ENCODE measurements at regions not wholly inside any gene's neighbourhood (a gene's known extent, or its start where the extent isn't known, plus 50 kb on each side); places are given as distances from the start of the nearest gene placed in this dataset.

GRCh38 chr2:19045151-19045550, 313.3 kb downstream of the OSR1 start:
- CTCF ChIA-PET = interaction anchor here (0.6 kb wide), 1 partner anchor 278 kb away, joined by 3 read pairs; no protein-coding TSS in a partner anchor
- Histone ChIP-seq H3K9me3 (ENCODE audit: control insufficient read depth, insufficient read depth, low read length) (no peaks in the 10 kb centered on the region), H3K27me3 (ENCODE audit: control insufficient read depth, insufficient read depth, low read length) (no peaks in the 10 kb centered on the region), H3K27ac (ENCODE audit: low read depth, low read length) (no peak overlapping the region), H3K4me3 (ENCODE audit: low read depth, low read length) (no peak overlapping the region)
- no peak for TF ChIP-seq CTCF (IDR thresholded peaks at IDR 0.05; ENCODE audit: low read depth, low read length)
- POLR2A ChIA-PET = interaction anchor here (0.7 kb wide), 1 partner anchor 573 kb away, joined by 5 read pairs; no protein-coding TSS in a partner anchor
- no peak for DNase-seq (ENCODE audit: low read depth, low spot score)

- H3K27me3 ChIP-seq (ENCODE audit: control insufficient read depth, insufficient read depth, low read length) = no peaks in the 10 kb centered on the region
- H3K9me3 ChIP-seq (ENCODE audit: control insufficient read depth, insufficient read depth, low read length) = no peaks in the 10 kb centered on the region
- TF ChIP-seq CTCF (IDR thresholded peaks at IDR 0.05; ENCODE audit: low read depth, low read length) = no peak
- ChIA-PET CTCF (no interaction called here), POLR2A (no interaction called here)
- no peak overlapping the region for H3K4me3 ChIP-seq (ENCODE audit: low read depth, low read length)
- no peak overlapping the region for H3K27ac ChIP-seq (ENCODE audit: low read depth, low read length)
- no peak for DNase-seq (ENCODE audit: low read depth, low spot score)
These were observed 314.5 kb downstream of the OSR1 start for GRCh38 chr2:19043893-19044292.

- POLR2A ChIA-PET = interaction anchor here (0.9 kb wide), 1 partner anchor 17 kb away, joined by 3 read pairs; no protein-coding TSS in a partner anchor
- TF ChIP-seq CTCF (IDR thresholded peaks at IDR 0.05; ENCODE audit: low read depth, low read length) = no peak
- DNase-seq (ENCODE audit: low read depth, low spot score) = no peak
- CTCF ChIA-PET = no interaction called here
- Histone ChIP-seq H3K9me3 (ENCODE audit: control insufficient read depth, insufficient read depth, low read length) (no peaks in the 10 kb centered on the region), H3K4me3 (ENCODE audit: low read depth, low read length) (no peak overlapping the region), H3K27ac (ENCODE audit: low read depth, low read length) (no peak overlapping the region), H3K27me3 (ENCODE audit: control insufficient read depth, insufficient read depth, low read length) (no peaks in the 10 kb centered on the region)
These were observed 316.9 kb downstream of the OSR1 start for GRCh38 chr2:19041434-19042041.

GRCh38 chr2:19038071-19039015, 320.1 kb downstream of the OSR1 start:
- Histone ChIP-seq H3K27ac (ENCODE audit: low read depth, low read length) (no peak overlapping the region), H3K9me3 (ENCODE audit: control insufficient read depth, insufficient read depth, low read length) (no peaks in the 10 kb centered on the region), H3K27me3 (ENCODE audit: control insufficient read depth, insufficient read depth, low read length) (no peaks in the 10 kb centered on the region), H3K4me3 (ENCODE audit: low read depth, low read length) (no peak overlapping the region)
- CTCF ChIA-PET = no interaction called here
- DNase-seq (ENCODE audit: low read depth, low spot score) = no peak
- POLR2A ChIA-PET = no interaction called here
- TF ChIP-seq CTCF (IDR thresholded peaks at IDR 0.05; ENCODE audit: low read depth, low read length) = no peak

- Histone ChIP-seq H3K9me3 (ENCODE audit: control insufficient read depth, insufficient read depth, low read length) (no peaks in the 10 kb centered on the region), H3K27me3 (ENCODE audit: control insufficient read depth, insufficient read depth, low read length) (no peaks in the 10 kb centered on the region), H3K27ac (ENCODE audit: low read depth, low read length) (no peak overlapping the region), H3K4me3 (ENCODE audit: low read depth, low read length) (no peak overlapping the region)
- CTCF ChIA-PET = no interaction called here
- POLR2A ChIA-PET = interaction anchor here (1.0 to 1.2 kb wide), 3 partner anchors 11 to 322 kb away, joined by 3 read pairs; partner anchors contain the start of gene OSR1
- no peak for TF ChIP-seq CTCF (IDR thresholded peaks at IDR 0.05; ENCODE audit: low read depth, low read length)
- no peak for DNase-seq (ENCODE audit: low read depth, low spot score)
These were observed 322.3 kb downstream of the OSR1 start for GRCh38 chr2:19036091-19036490.
